ENCODE measurements at regions not wholly inside any gene's neighbourhood (a gene's known extent, or its start where the extent isn't known, plus 50 kb on each side); places are given as distances from the start of the nearest gene placed in this dataset.

GRCh38 chr2:120842456-120843439 lies 107.1 kb downstream of the GLI2 start:
- no peak overlapping the region for H3K4me3 ChIP-seq (ENCODE audit: low read length)

GRCh38 chr2:120844070-120844738 lies 108.5 kb downstream of the GLI2 start:
- H3K27ac Mint-ChIP-seq, result no peak overlapping the region
- H3K4me3 ChIP-seq (ENCODE audit: low read length), result no peak overlapping the region
- H3K9me3 Mint-ChIP-seq, result no peaks in the 10 kb centered on the region
- peaks cover 5% of the 10 kb centered on the region for H3K36me3 Mint-ChIP-seq (ENCODE audit: low read depth)
- 94 to 96% methylated on average over 4 to 6 of the region's 6 CpGs for WGBS, 2 experiments (ENCODE audit: insufficient coverage in 1 of 2, insufficient read length in 1 of 2)
- no peaks in the 10 kb centered on the region for H3K4me1 Mint-ChIP-seq
- H3K27me3 Mint-ChIP-seq (ENCODE audit: insufficient read depth), result no peaks in the 10 kb centered on the region
- H3K9me3 ChIP-seq (ENCODE audit: control insufficient read depth, low read length), result no peaks in the 10 kb centered on the region
- no peaks in the 10 kb centered on the region for H3K4me1 ChIP-seq (ENCODE audit: control insufficient read depth, insufficient read depth, low read length)
- H3K36me3 ChIP-seq (ENCODE audit: control insufficient read depth, insufficient read depth, low read length), result no peaks in the 10 kb centered on the region
- DNase-seq, result no peak
- no peaks in the 10 kb centered on the region for H3K27me3 ChIP-seq (ENCODE audit: control insufficient read depth, insufficient read depth, low read length, poor library complexity, severe bottlenecking)
- H3K4me3 Mint-ChIP-seq, result no peak overlapping the region
- H3K9ac ChIP-seq (ENCODE audit: extremely low read depth, low read length, poor library complexity, severe bottlenecking), result no peak overlapping the region
- no peak overlapping the region for H3K27ac ChIP-seq (ENCODE audit: low read depth, low read length)
- no peak for TF ChIP-seq CTCF (conservative IDR thresholded peaks at IDR 0.05)

More at GRCh38 chr2:120842456-120843439, 107.1 kb downstream of the GLI2 start:
- Histone ChIP-seq H3K27ac (ENCODE audit: low read depth, low read length) (no peak overlapping the region), H3K36me3 (ENCODE audit: control insufficient read depth, insufficient read depth, low read length) (no peaks in the 10 kb centered on the region), H3K4me1 (ENCODE audit: control insufficient read depth, insufficient read depth, low read length) (no peaks in the 10 kb centered on the region), H3K27me3 (ENCODE audit: control insufficient read depth, insufficient read depth, low read length, poor library complexity, severe bottlenecking) (no peaks in the 10 kb centered on the region), H3K9me3 (ENCODE audit: control insufficient read depth, low read length) (no peaks in the 10 kb centered on the region), H3K9ac (ENCODE audit: extremely low read depth, low read length, poor library complexity, severe bottlenecking) (no peak overlapping the region)
- H3K27ac Mint-ChIP-seq, result no peak overlapping the region
- peaks cover 5% of the 10 kb centered on the region for H3K36me3 Mint-ChIP-seq (ENCODE audit: low read depth)
- TF ChIP-seq CTCF (conservative IDR thresholded peaks at IDR 0.05), result no peak
- H3K27me3 Mint-ChIP-seq (ENCODE audit: insufficient read depth), result no peaks in the 10 kb centered on the region
- 96% methylated on average over 6 to 12 of the region's 12 CpGs for WGBS, 2 experiments (ENCODE audit: insufficient coverage in 1 of 2, insufficient read length in 1 of 2)
- H3K4me3 Mint-ChIP-seq, result no peak overlapping the region
- H3K9me3 Mint-ChIP-seq, result no peaks in the 10 kb centered on the region
- DNase-seq, result no peak
- no peaks in the 10 kb centered on the region for H3K4me1 Mint-ChIP-seq

- Histone ChIP-seq H3K4me1 (ENCODE audit: control insufficient read depth, insufficient read depth, low read length) (no peaks in the 10 kb centered on the region), H3K9ac (ENCODE audit: extremely low read depth, low read length, poor library complexity, severe bottlenecking) (no peak overlapping the region), H3K4me3 (ENCODE audit: low read length) (no peak overlapping the region), H3K9me3 (ENCODE audit: control insufficient read depth, low read length) (peaks cover 3% of the 10 kb centered on the region), H3K36me3 (ENCODE audit: control insufficient read depth, insufficient read depth, low read length) (no peaks in the 10 kb centered on the region), H3K27me3 (ENCODE audit: control insufficient read depth, insufficient read depth, low read length, poor library complexity, severe bottlenecking) (no peaks in the 10 kb centered on the region), H3K27ac (ENCODE audit: low read depth, low read length) (no peak overlapping the region)
- no peak for TF ChIP-seq CTCF (conservative IDR thresholded peaks at IDR 0.05)
- H3K36me3 Mint-ChIP-seq (ENCODE audit: low read depth), result peaks cover 5% of the 10 kb centered on the region
- no peak for DNase-seq
- WGBS, 2 experiments (ENCODE audit: insufficient coverage in 1 of 2, insufficient read length in 1 of 2), result 92 to 94% methylated on average over 5 to 9 of the region's 9 CpGs
- H3K27me3 Mint-ChIP-seq (ENCODE audit: insufficient read depth), result no peaks in the 10 kb centered on the region
- H3K4me1 Mint-ChIP-seq, result no peaks in the 10 kb centered on the region
- H3K27ac Mint-ChIP-seq, result no peak overlapping the region
- no peak overlapping the region for H3K4me3 Mint-ChIP-seq
- H3K9me3 Mint-ChIP-seq, result no peaks in the 10 kb centered on the region
Measured at GRCh38 chr2:120845277-120845676, 109.6 kb downstream of the GLI2 start.
